Adrenal gland (tissue), 5 donors: ENCODE measurements at regions not wholly inside any gene's neighbourhood (a gene's known extent, or its start where the extent isn't known, plus 50 kb on each side); places are given as distances from the start of the nearest gene placed in this dataset.

ENCODE experiments used
- CTCF ChIP-seq, 6 experiments: fragments of 450-650 bp in 4 of 6; fragments of 200-600 bp in 2 of 6; sonication (generic) in 1 of 6; IDR thresholded peaks; 1 replicate in 5 of 6; 2 replicates in 1 of 6; pipeline versions ENCODE4 v1.5.1 to v1.8.0; 2016 to 2021; ENCODE audit warnings: antibody characterized with exemption in 6 of 6, mild to moderate bottlenecking in 2 of 6, moderate library complexity in 1 of 6
- POLR2A ChIP-seq, 2 donors: fragments of 450-650 bp; IDR thresholded peaks; one replicate each; pipeline ENCODE4 v1.6.1; 2017; ENCODE audit warnings: antibody characterized with exemption in 2 of 2, mild to moderate bottlenecking in 2 of 2, moderate library complexity in 1 of 2
- donor health status: DM: no; HTN: no; CAD: no.

GRCh38 chr2:49371128-49371701 is 216.9 kb upstream of the FSHR start:
- no peak for TF ChIP-seq CTCF (IDR thresholded peaks at IDR 0.05)
- no peak for TF ChIP-seq POLR2A (IDR thresholded peaks at IDR 0.05)
